HFF-Myc (cell line): ENCODE measurements at regions not wholly inside any gene's neighbourhood (a gene's known extent, or its start where the extent isn't known, plus 50 kb on each side); places are given as distances from the start of the nearest gene placed in this dataset.
"Not testable (repeated sequence)": the region's sequence is repeated elsewhere in the genome, so short reads cannot be mapped to it uniquely, and the experiment has no call there.

ENCODE experiments used
- DNase-seq: peaks from one replicate; pipeline ENCODE4 v3.0.0-alpha.2; 2011; ENCODE audit warnings: low read depth; ENCODE audit errors: extremely low read depth
- H3K4me3 ChIP-seq: replicated peaks from 2 replicates; pipeline ENCODE4 v1.5.1; 2011; ENCODE audit warnings: low read depth, mild to moderate bottlenecking, control low read depth, low read length
- TF ChIP-seq, protein P1 (sequence below): IDR thresholded peaks from 2 replicates; pipeline ENCODE4 v1.5.1; 2012; ENCODE audit warnings: mild to moderate bottlenecking, low read depth, low read length, control low read depth; ENCODE audit errors: missing control alignments

DNA sequence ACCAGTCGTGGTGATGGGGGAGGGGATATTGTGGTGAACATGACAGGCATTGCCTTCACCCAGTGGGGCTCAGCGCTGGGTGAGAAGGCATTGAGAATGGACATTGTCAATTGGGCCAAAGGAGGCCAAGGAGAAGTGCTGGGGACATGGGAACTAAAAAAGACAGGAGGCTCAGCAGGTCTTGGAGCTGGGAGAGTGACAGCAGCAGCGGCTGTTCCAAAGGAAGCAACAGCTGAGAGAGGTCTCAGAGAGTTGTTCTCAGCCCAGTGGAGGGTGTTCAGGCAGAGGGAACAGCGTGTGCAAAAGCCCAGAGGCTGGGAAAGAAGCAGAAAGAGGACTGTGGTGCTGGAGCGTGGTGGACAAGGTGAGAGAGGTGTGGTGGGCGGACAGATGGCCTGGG, 56.6 kb upstream of the ASNS start:
- not testable (repeated sequence) for DNase-seq, H3K4me3 ChIP-seq

DNA sequence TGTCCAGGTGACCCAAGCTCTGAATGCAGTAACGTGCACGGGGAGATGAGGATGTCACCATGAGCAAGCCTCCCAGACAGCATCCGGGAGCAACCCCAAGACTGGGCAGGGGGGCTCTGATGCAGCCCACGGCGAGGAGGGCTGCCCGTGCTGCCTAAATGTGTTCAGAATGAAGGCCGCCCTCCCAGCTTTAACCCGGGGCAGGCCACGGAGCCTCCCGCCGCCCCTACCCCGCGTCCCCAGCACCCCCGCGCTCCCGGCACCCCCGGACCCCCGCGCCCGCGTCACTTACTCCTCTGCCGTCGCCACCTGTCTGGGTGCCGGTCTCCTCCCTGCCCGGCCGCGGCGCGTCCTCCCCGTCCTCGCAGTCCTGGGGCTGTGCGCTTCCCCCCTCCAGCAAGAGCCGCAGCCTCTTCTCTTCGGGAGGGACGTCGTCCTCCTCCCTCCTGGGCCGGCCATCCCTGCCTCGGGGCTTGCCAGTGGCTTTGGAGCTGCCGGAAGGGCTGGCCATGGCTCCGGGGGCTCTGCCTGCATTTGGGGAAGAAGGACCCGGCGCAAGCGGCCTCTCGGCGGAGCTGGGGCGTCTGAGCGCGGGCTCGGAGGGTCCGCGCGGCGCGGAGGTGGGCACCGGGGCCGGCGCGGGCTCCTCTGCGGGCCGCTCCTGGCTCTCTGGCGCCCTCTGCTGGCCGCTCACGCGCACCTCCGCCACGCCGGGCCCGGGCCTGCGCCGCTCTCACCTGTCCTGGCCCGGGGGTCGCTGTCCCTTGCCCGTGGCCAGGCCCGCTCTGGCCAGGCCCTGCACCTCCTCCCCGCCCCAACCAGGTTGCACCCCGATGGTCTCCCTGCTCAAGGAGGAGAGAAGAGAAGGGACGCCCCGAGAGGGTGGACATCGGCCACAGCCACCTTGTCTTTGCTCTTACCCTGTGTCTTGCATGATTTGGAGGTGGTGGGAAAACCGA, 55.9 kb upstream of the ASNS start:
- TF ChIP-seq, protein P1, sequence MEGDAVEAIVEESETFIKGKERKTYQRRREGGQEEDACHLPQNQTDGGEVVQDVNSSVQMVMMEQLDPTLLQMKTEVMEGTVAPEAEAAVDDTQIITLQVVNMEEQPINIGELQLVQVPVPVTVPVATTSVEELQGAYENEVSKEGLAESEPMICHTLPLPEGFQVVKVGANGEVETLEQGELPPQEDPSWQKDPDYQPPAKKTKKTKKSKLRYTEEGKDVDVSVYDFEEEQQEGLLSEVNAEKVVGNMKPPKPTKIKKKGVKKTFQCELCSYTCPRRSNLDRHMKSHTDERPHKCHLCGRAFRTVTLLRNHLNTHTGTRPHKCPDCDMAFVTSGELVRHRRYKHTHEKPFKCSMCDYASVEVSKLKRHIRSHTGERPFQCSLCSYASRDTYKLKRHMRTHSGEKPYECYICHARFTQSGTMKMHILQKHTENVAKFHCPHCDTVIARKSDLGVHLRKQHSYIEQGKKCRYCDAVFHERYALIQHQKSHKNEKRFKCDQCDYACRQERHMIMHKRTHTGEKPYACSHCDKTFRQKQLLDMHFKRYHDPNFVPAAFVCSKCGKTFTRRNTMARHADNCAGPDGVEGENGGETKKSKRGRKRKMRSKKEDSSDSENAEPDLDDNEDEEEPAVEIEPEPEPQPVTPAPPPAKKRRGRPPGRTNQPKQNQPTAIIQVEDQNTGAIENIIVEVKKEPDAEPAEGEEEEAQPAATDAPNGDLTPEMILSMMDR = peak; percentile 40
- not testable (repeated sequence) for DNase-seq
- peak overlapping the region; percentile 29 for H3K4me3 ChIP-seq
